GM21515 (cell line): ENCODE measurements at regions not wholly inside any gene's neighbourhood (a gene's known extent, or its start where the extent isn't known, plus 50 kb on each side); places are given as distances from the start of the nearest gene placed in this dataset.

Experiments used
- ATAC-seq: cut with Tn5 transposase; IDR thresholded peaks from one replicate; pipeline ENCODE4 v1.9.1; 2021; ENCODE audit not compliant: unreplicated experiment

DNA sequence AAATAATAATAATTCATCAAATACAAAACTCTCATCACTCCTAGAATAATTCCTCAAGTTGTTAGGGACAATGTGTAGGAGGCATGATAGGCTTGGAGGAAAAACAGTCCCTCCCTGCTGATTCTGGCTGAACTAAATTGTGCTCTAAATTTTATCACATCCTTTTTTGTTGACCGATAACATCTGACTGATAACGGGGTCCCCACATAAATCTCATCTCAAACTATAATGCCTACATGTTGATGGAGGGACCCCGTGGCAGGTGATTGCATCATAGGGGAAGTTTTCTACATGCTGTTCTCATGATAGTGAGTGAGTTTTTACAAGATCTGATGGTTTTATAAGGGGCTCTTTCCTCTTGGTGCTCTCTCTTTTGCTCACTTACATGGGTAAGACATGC is 1043.5 kb upstream of the SORCS1 start:
- no peak for ATAC-seq

DNA sequence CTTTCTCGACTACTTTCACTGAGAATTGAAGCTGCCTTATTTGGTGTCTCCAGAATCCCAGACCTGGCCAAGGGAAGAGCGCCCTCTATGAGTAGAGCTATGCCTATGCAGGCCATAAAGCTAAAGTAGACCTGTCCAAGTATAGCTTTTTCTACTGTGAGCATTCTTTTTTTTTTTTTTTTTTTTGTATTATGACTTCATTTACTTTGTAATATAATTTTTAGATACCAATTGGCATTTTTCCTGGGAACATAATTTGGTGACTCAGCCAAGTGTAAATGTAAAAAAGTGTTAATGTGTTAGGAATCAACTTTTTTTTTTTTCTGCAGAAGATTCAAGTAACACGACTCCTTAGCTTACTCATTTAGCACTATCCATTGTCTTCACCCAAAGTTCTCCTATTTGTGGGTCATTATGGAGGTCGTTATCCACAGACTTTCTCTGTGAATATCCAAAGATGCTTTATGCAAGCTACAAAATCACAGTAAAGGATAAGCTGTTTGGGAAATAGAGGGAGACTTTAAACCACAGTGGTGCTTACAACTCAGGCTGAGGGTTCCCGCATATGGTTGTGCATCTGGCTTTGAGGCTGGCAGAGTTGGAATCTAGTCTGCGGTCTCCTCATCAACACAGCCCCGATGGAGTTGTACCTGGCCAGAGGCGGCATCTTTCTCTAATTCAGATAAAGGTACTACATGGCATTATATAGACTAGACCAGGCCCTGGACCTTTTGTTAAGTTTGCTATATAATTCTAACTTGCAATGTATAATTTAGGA is 1040.2 kb upstream of the SORCS1 start:
- no peak for ATAC-seq

DNA sequence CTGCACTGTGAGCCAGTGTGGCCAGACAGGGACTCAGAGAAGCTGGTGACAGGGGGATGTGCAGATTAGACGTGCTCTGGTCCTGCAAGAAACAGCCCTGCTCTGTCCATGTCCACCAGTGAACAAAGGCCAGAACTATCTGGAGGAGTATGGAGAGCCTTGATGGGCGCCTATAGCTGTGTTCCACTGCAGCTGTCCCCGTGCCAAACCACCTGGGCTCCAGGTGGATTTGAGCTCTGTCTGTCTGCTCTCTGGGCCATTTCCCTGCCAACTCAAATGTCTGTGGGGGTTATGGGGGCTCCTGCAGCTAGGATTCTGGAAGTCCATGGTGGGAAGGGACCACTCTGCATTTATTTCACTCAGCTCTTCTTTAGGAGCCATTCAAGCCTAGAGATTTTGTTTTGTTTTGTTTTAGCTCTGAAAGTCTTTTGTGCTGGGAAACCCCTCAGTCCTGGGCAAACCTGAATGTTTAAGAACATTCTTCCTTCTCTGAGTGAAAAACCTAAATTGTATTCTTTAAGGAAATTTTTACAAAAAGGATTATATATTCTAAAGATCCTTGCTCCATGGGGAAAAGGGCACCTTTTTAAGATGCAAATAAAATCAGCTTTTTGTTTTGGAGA is 1039.5 kb upstream of the SORCS1 start:
- ATAC-seq: no peak

DNA sequence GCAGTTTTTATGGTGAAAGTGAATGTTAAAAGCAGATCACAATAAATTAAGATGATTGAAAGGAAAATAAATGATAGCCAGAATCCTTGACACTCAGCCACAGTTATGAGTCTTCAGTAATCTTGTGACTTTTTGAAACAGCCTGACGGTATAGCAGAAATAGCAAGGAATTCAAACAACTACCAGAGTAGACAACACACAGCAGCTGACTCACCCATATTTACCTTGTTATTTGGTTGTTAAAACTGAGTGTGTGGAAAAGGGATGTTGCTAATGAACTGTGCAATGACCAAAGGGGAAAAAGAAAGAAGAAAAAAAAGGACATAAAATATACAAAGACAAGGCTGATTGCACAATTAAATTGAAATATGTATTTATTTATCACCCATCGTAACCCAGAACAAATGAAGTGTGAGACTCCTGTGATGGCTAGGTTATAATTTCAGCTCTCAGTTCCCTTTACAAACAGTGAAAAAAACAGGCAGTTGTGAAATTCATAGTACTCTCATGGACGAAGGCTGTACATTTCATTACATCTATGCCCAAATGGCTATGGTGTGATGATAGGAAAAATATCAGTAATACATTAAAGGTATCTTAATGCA is 1023.0 kb upstream of the SORCS1 start:
- no peak for ATAC-seq

GRCh38 chr10:108184114-108184513 is 1019.6 kb upstream of the SORCS1 start:
- ATAC-seq: no peak

- no peak for ATAC-seq
Observed at GRCh38 chr10:108180878-108181277, 1016.4 kb upstream of the SORCS1 start.

GRCh38 chr10:108169846-108170245 is 1005.3 kb upstream of the SORCS1 start:
- no peak for ATAC-seq

GRCh38 chr10:108167766-108168165 is 1003.3 kb upstream of the SORCS1 start:
- no peak for ATAC-seq

- ATAC-seq: no peak
Observed at GRCh38 chr10:108166401-108166800, 1001.9 kb upstream of the SORCS1 start.

- ATAC-seq: no peak
Observed at GRCh38 chr10:108147346-108147745, 982.8 kb upstream of the SORCS1 start.

DNA sequence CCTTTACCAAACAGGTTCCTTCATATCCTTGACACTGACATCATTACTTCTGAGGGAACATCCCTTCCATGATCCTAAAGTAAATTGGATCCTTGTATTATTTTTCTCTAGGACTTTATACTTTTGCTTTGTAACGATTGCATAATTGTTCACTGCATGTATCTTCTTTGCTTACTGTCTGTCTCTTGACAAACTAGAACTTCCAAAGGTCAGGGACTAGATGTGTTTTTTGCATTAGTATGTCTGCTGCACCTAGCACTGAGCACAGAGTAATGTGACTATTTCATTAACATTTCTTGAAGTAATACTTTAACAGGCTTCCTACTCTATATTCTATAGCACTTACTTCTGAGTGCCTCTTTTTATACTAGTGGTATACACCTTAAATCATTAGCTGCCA is 976.6 kb upstream of the SORCS1 start:
- no peak for ATAC-seq

GRCh38 chr10:108132303-108132702 is 967.8 kb upstream of the SORCS1 start:
- ATAC-seq: no peak

GRCh38 chr10:108130575-108130974 is 966.1 kb upstream of the SORCS1 start:
- no peak for ATAC-seq

DNA sequence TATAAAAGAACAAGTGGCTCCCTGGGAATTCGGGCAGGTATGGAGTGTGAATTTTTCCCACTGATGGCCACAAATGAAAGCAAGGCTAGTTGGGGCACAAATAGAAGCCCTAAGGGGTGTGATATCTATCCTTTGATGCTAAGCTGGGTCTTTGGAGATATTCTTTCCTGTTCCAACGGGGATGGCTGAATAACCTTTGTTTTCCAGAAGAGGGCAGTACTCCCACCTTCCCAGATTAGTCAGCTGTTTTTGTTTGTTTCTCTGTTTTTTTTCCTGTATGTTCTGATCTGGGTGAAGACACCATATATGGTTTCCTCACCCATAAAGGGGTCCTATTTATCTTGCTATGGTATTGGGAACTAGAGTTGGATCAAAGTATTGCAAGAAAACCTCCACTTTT is 947.7 kb upstream of the SORCS1 start:
- no peak for ATAC-seq

- ATAC-seq: no peak
Observed at GRCh38 chr10:108104551-108105156, 940.1 kb upstream of the SORCS1 start.

DNA sequence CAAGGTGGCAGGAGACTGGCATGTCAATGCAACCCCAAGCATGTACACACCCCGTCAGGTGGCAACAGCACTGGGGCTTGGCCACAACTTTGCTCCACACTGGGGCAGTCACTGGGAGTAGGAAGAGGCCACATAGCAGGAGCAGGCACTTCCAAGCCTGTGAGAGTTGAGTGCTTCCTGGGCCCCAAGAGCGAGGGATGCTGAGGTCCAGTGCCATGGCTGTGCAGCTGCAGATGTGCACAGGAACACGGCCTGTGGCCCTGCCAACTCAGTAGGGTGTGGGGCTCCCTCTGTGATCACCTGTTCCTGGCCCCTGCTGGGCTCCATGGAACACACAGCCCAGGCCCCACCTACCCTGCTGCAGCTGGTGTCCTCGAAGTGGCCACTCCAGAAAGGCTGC is 932.8 kb upstream of the SORCS1 start:
- ATAC-seq: no peak

DNA sequence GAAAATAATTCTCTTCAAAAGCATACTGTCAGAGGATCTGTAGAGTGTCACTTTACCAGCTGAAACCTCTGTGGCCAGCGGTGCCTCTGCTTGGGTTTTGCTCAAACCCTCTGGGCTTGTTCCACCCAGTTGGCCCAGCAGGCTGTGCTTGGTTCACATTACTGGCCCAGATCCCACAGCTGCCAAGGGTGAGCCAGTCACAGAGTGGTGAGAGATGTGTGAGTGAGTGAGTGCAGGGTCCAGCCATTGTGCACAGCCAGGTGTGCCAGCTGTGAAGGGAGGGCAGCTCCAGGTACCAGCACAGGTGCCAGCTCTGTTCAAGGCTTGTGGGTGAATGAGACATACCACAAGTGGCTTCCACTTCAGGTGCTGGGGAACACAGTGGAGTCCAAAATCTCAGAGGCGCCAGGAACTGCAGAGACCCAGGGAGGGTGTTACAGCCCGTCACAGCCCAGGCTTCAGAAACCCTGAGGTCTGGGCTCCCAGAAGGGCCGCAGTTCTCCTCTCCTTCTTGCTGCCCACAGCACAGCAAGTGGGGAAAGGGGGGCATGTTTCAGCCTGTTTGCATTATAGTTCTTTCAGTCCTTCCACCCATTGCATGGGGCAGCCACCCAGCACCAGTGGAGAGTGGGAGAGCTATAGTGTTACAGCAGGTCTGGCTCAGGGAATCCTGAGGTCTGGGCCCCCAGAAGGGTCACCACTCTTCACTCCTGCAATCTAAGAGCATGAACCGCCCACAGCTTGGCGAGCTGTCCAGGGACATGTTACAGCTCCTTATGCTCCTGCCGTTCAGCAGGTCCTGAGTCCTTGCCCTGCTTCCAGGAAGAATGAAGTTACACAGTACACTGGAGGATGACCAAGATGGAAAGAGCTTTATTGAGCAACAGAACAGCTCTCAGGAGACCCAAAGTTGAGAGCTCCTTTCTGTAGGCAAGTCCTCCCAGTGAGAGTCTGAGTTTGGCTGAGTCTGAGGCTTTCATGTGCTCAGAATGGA is 931.7 kb upstream of the SORCS1 start:
- no peak for ATAC-seq

DNA sequence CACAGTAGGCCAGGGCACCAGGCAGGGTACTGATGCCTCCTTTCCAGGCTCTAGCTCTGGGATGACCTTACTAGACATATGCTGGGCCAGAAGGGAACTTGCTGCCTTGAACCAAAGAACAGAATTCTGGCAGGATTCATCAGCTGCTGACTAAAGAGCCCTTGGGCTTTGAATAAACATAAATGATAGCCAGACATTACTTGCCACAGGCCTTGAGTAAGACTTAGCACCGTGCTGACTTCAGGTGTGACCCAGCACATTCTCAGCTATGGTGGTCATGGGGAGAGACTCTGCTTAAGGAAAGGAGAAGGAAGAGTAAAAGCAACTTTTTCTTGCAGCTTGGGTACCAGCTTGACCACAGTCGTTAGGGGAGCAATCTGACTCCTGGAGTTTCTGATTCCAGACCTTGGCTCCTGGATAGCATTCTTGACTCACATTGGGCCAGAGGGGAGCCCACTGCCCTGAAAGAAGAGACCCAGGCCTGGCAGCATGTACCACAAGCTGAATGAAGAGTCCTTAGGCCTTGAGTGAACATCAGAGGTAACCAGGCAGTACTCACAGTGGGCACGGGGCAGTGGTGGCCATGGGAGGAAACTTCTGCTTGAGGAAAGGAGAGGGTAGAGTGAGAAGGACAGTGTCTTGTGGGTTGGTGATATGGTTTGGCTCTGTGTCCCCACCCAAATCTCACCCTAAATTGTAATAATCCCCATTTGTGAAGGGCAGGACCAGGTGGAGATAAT is 926.1 kb upstream of the SORCS1 start:
- no peak for ATAC-seq

- ATAC-seq: no peak
Observed at GRCh38 chr10:108086502-108086901, 922.0 kb upstream of the SORCS1 start.

DNA sequence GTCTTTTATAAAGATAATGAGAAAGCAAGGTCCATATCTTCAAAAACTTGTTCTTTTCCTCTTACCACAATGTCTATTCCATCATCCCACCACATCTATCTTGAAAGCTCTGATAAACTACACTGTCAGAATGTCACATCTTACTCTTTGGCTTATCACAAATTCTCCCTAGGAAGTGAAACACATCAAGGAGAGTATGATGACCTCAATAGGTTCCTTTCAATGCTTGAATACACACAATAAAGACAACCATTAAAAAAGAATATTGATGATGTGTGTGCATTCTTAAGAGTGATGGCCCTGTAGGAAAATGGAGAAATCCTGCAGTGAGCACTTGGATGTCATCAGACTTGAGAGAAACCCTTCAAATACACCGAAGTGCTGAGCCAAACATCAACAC is 918.1 kb upstream of the SORCS1 start:
- ATAC-seq: no peak
